Psoas muscle (tissue), 7 donors: ENCODE measurements at regions not wholly inside any gene's neighbourhood (a gene's known extent, or its start where the extent isn't known, plus 50 kb on each side); places are given as distances from the start of the nearest gene placed in this dataset.

Experiments used
- ATAC-seq, 4 donors: fragments of 200-7000 bp; cut with Tn5 transposase; one replicate each; pipeline ENCODE4 v1.9.1; 2020; ENCODE audit warnings: moderate library complexity in 3 of 4, mild to moderate bottlenecking in 2 of 4
- DNase-seq, 2 donors: peaks; one replicate each; pipeline ENCODE4 v3.0.0-alpha.2; 2020
- H3K27ac ChIP-seq: fragments of 200-600 bp; one replicate; pipeline ENCODE4 v1.8.0; 2022
- H3K27me3 ChIP-seq, 3 donors: fragments of 200-600 bp in 1 of 3; one replicate each; pipeline versions ENCODE4 v1.6.1 to v1.8.0; 2013 to 2022; ENCODE audit warnings: low read length in 2 of 3, mild to moderate bottlenecking in 2 of 3, moderate library complexity in 1 of 3; ENCODE audit not compliant: insufficient read depth in 3 of 3
- H3K36me3 ChIP-seq, 2 donors: fragments of 200-600 bp in 1 of 2; one replicate each; pipeline versions ENCODE4 v1.6.1 to v1.8.0; 2013 to 2022; ENCODE audit warnings: low read depth in 1 of 2, mild to moderate bottlenecking in 1 of 2, moderate library complexity in 1 of 2; ENCODE audit not compliant: insufficient read depth in 1 of 2
- H3K4me1 ChIP-seq: fragments of 200-600 bp; one replicate; pipeline ENCODE4 v1.8.0; 2022
- H3K4me3 ChIP-seq: fragments of 200-600 bp; one replicate; pipeline ENCODE4 v1.8.0; 2022; ENCODE audit warnings: mild to moderate bottlenecking
- H3K9me3 ChIP-seq: fragments of 200-600 bp; one replicate; pipeline ENCODE4 v1.8.0; 2022
- CTCF ChIP-seq: fragments of 200-600 bp; IDR thresholded peaks from one replicate; pipeline ENCODE4 v1.8.0; 2022; ENCODE audit warnings: antibody characterized with exemption
- WGBS, 3 donors: extraction: QIAGEN DNeasy Blood & Tissue Kit; methylation state at CpG; one replicate each; pipeline versions ENCODE4 v1.1.6 to v1.1.7; 2013; 5-methylcytosine and 5-hydroxymethylcytosine counted together
- intact Hi-C, 2 donors: fragments of 100-400 bp; cut with DNase I; formaldehyde crosslinking; loops; one replicate each; pipeline versions ENCODE4 v1.11.0 to v1.14.2; 2022
- donor health status: healthy with polysubstance abuse.
- donor health status: DM: no; HTN: no; CAD: no; lungs with moderate emphysema.
- donor health status: Bipolar disorder and iron deficiency.
- donor health status: healthy.
- donor health status: DM: yes; HTN: yes; CAD: no.
- donor health status: DM: no; HTN: no; CAD: no.
- donor health status: DM: yes; HTN: yes; CAD: no.

- Histone ChIP-seq H3K9me3 (no peaks in the 10 kb centered on the region), H3K4me1 (no peaks in the 10 kb centered on the region), H3K36me3 (no peaks in the 10 kb centered on the region), H3K4me3 (no peak overlapping the region), H3K27me3 (peaks cover 0 to 4% (median 0%) of the 10 kb centered on the region in 3 donors), H3K27ac (no peak overlapping the region)
- no peak for TF ChIP-seq CTCF
- WGBS, 3 donors: 86 to 95% (median 89%) methylated on average over 3 of the region's 3 CpGs
- no peak for DNase-seq
- ATAC-seq: no peak
- intact Hi-C loops: no loop called here
Measured at GRCh38 chr13:39133781-39134180, 95.5 kb downstream of the NHLRC3 start.

GRCh38 chr13:39134574-39134973, 96.3 kb downstream of the NHLRC3 start:
- no peak for TF ChIP-seq CTCF
- ATAC-seq (no peak), DNase-seq (no peak)
- 81 to 94% (median 83%) methylated on average over 5 of the region's 5 CpGs for WGBS, 3 donors
- no peak overlapping the region for H3K27ac ChIP-seq
- peaks cover 0 to 4% (median 0%) of the 10 kb centered on the region in 3 donors for H3K27me3 ChIP-seq
- intact Hi-C loops: no loop called here
- no peaks in the 10 kb centered on the region for H3K9me3 ChIP-seq
- no peak overlapping the region for H3K4me3 ChIP-seq
- no peaks in the 10 kb centered on the region for H3K36me3 ChIP-seq
- no peaks in the 10 kb centered on the region for H3K4me1 ChIP-seq

GRCh38 chr13:39144391-39144790, 106.1 kb downstream of the NHLRC3 start:
- H3K27me3 ChIP-seq: no peaks in the 10 kb centered on the region
- WGBS, 3 donors: 53 to 68% (median 54%) methylated on average over 2 of the region's 2 CpGs
- no peak for TF ChIP-seq CTCF
- no peaks in the 10 kb centered on the region for H3K36me3 ChIP-seq
- DNase-seq: no peak
- H3K4me1 ChIP-seq: no peaks in the 10 kb centered on the region
- intact Hi-C loops: loop anchor here (2.0 to 10.0 kb wide), 3 partner anchors 110 to 270 kb away; no protein-coding TSS in a partner anchor
- no peak overlapping the region for H3K4me3 ChIP-seq
- no peak overlapping the region for H3K27ac ChIP-seq
- H3K9me3 ChIP-seq: no peaks in the 10 kb centered on the region
- ATAC-seq: no peak

- H3K27me3 ChIP-seq: no peaks in the 10 kb centered on the region
- H3K4me3 ChIP-seq: peak overlapping the region; percentile 12
- WGBS, 3 donors: 22 to 23% (median 22%) methylated on average over 8 of the region's 8 CpGs
- peak in 3 of 4 donors; percentile 42 to 74 (median 71) for ATAC-seq
- peak; percentile 39 to 56 for DNase-seq
- no peaks in the 10 kb centered on the region for H3K4me1 ChIP-seq
- no peak overlapping the region for H3K27ac ChIP-seq
- H3K36me3 ChIP-seq: no peaks in the 10 kb centered on the region
- intact Hi-C loops: loop anchor here (1.0 to 10.0 kb wide), 5 partner anchors 110 to 471 kb away; no protein-coding TSS in a partner anchor
- no peaks in the 10 kb centered on the region for H3K9me3 ChIP-seq
- peak; percentile 68 for TF ChIP-seq CTCF
Measured at GRCh38 chr13:39144941-39145533, 106.8 kb downstream of the NHLRC3 start.

- Histone ChIP-seq H3K9me3 (no peaks in the 10 kb centered on the region), H3K27ac (no peak overlapping the region), H3K4me3 (no peak overlapping the region), H3K27me3 (no peaks in the 10 kb centered on the region), H3K36me3 (no peaks in the 10 kb centered on the region), H3K4me1 (no peaks in the 10 kb centered on the region)
- DNase-seq: no peak
- 45 to 63% (median 49%) methylated on average over 5 of the region's 5 CpGs for WGBS, 3 donors
- intact Hi-C loops: loop anchor here (5.0 to 10.0 kb wide), 3 partner anchors 106 to 464 kb away; no protein-coding TSS in a partner anchor
- peak; percentile 34 to 68 (median 61) for ATAC-seq
- no peak for TF ChIP-seq CTCF
Measured at GRCh38 chr13:39148513-39148961, 110.3 kb downstream of the NHLRC3 start.
